ENCODE measurements at regions not wholly inside any gene's neighbourhood (a gene's known extent, or its start where the extent isn't known, plus 50 kb on each side); places are given as distances from the start of the nearest gene placed in this dataset.

GRCh38 chr20:52098186-52098585 is 93.4 kb downstream of the ZFP64 start:
- H3K27ac Mint-ChIP-seq (ENCODE audit: unreplicated experiment): no peak overlapping the region
- H3K36me3 Mint-ChIP-seq (ENCODE audit: low read depth): peaks cover 4% of the 10 kb centered on the region
- H3K9me3 Mint-ChIP-seq: no peaks in the 10 kb centered on the region
- DNase-seq (ENCODE audit: low read depth, low spot score): no peak
- H3K27me3 Mint-ChIP-seq (ENCODE audit: low read depth): peaks cover 18% of the 10 kb centered on the region
- TF ChIP-seq, protein P1, sequence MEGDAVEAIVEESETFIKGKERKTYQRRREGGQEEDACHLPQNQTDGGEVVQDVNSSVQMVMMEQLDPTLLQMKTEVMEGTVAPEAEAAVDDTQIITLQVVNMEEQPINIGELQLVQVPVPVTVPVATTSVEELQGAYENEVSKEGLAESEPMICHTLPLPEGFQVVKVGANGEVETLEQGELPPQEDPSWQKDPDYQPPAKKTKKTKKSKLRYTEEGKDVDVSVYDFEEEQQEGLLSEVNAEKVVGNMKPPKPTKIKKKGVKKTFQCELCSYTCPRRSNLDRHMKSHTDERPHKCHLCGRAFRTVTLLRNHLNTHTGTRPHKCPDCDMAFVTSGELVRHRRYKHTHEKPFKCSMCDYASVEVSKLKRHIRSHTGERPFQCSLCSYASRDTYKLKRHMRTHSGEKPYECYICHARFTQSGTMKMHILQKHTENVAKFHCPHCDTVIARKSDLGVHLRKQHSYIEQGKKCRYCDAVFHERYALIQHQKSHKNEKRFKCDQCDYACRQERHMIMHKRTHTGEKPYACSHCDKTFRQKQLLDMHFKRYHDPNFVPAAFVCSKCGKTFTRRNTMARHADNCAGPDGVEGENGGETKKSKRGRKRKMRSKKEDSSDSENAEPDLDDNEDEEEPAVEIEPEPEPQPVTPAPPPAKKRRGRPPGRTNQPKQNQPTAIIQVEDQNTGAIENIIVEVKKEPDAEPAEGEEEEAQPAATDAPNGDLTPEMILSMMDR (conservative IDR thresholded peaks at IDR 0.05): no peak
- no peaks in the 10 kb centered on the region for H3K4me1 Mint-ChIP-seq
- H3K4me3 Mint-ChIP-seq: no peak overlapping the region

DNA sequence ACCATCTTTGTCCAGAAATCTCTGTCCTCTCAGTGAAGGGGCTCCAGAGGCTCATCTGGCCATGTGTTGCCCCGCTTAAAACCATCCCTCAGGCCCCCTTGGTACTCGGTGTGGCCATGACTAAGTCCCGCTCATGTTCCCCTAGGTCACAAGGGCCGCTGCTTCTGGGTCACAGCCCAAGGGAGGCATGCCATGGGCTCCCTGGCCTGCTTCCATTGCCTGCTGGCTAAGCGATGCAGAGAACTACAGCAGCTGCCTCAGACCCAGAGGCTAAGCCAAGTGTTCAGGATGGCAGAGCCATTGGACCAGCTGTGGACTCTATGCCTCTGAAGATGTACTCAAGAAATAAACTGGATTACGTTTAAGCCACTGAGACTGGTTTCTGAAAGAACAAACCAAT is 95.5 kb downstream of the ZFP64 start:
- Mint-ChIP-seq H3K36me3 (ENCODE audit: low read depth) (peaks cover 4% of the 10 kb centered on the region), H3K27me3 (ENCODE audit: low read depth) (peaks cover 5% of the 10 kb centered on the region), H3K4me1 (no peaks in the 10 kb centered on the region), H3K9me3 (no peaks in the 10 kb centered on the region), H3K27ac (ENCODE audit: unreplicated experiment) (no peak overlapping the region), H3K4me3 (no peak overlapping the region)
- TF ChIP-seq, protein P1 (conservative IDR thresholded peaks at IDR 0.05): no peak
- no peak for DNase-seq (ENCODE audit: low read depth, low spot score)

- Mint-ChIP-seq H3K9me3 (no peaks in the 10 kb centered on the region), H3K27me3 (ENCODE audit: low read depth) (no peaks in the 10 kb centered on the region), H3K27ac (ENCODE audit: unreplicated experiment) (no peak overlapping the region), H3K4me3 (no peak overlapping the region), H3K36me3 (ENCODE audit: low read depth) (peaks cover 4% of the 10 kb centered on the region), H3K4me1 (no peaks in the 10 kb centered on the region)
- TF ChIP-seq, protein P1 (conservative IDR thresholded peaks at IDR 0.05): no peak
- no peak for DNase-seq (ENCODE audit: low read depth, low spot score)
Observed at GRCh38 chr20:52094693-52095092, 96.9 kb downstream of the ZFP64 start.

DNA sequence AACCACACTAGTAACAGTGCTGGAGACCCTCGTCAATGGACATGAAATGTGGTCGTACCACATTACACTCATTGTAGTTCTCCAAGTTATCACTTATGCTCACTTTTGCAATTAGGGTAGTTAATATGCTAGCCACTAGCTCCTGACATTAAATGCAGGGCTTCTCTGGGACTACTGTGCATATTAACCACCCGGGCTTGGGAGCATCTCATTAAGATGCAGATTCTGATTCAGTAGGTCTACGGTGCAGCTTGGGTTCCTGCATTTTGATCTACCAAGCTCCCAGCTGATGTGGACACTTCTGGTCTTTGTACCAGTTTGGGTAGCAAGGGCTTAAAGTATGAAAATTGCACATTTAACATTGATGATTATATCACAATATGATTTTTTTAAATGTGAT is 98.0 kb downstream of the ZFP64 start:
- peaks cover 10% of the 10 kb centered on the region for H3K36me3 Mint-ChIP-seq (ENCODE audit: low read depth)
- H3K9me3 Mint-ChIP-seq: peaks cover 5% of the 10 kb centered on the region
- DNase-seq (ENCODE audit: low read depth, low spot score): no peak
- no peaks in the 10 kb centered on the region for H3K27me3 Mint-ChIP-seq (ENCODE audit: low read depth)
- no peak overlapping the region for H3K4me3 Mint-ChIP-seq
- no peaks in the 10 kb centered on the region for H3K4me1 Mint-ChIP-seq
- TF ChIP-seq, protein P1 (conservative IDR thresholded peaks at IDR 0.05): no peak
- no peak overlapping the region for H3K27ac Mint-ChIP-seq (ENCODE audit: unreplicated experiment)

DNA sequence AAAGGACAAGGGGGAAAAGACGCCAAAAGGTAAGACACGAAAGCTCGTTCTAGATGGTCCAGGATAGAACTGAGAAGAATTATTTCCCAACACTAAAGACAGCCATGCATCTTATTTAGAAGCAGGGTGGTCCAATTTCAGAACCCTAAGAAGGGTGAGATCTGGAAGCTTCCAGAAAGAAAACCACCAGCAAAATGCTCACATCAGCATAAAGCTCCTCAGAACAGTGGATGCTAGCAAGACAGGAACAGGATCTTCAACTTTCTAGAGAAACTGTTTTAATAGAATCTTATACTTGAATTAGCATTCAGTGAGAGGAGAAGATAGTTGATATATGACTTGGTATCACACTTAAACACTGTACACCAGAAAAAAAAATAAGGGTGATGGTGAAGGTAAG is 101.5 kb downstream of the ZFP64 start:
- peaks cover 12% of the 10 kb centered on the region for H3K9me3 Mint-ChIP-seq
- H3K4me1 Mint-ChIP-seq: no peaks in the 10 kb centered on the region
- no peaks in the 10 kb centered on the region for H3K27me3 Mint-ChIP-seq (ENCODE audit: low read depth)
- H3K36me3 Mint-ChIP-seq (ENCODE audit: low read depth): peaks cover 33% of the 10 kb centered on the region
- no peak overlapping the region for H3K27ac Mint-ChIP-seq (ENCODE audit: unreplicated experiment)
- H3K4me3 Mint-ChIP-seq: no peak overlapping the region
- TF ChIP-seq, protein P1 (conservative IDR thresholded peaks at IDR 0.05): no peak
- DNase-seq (ENCODE audit: low read depth, low spot score): no peak

- Mint-ChIP-seq H3K27me3 (ENCODE audit: low read depth) (no peaks in the 10 kb centered on the region), H3K36me3 (ENCODE audit: low read depth) (peaks cover 33% of the 10 kb centered on the region)
Observed at GRCh38 chr20:52087471-52087870, 104.1 kb downstream of the ZFP64 start.

More at GRCh38 chr20:52087471-52087870, 104.1 kb downstream of the ZFP64 start:
- no peak for DNase-seq (ENCODE audit: low read depth, low spot score)
- H3K4me3 Mint-ChIP-seq: no peak overlapping the region
- H3K4me1 Mint-ChIP-seq: peaks cover 11% of the 10 kb centered on the region
- no peak overlapping the region for H3K27ac Mint-ChIP-seq (ENCODE audit: unreplicated experiment)
- TF ChIP-seq, protein P1 (conservative IDR thresholded peaks at IDR 0.05): no peak
- H3K9me3 Mint-ChIP-seq: peaks cover 12% of the 10 kb centered on the region

Measured in neural crest cell (in vitro differentiated cells).